Gastroesophageal sphincter (tissue), 4 donors: ENCODE measurements at regions not wholly inside any gene's neighbourhood (a gene's known extent, or its start where the extent isn't known, plus 50 kb on each side); places are given as distances from the start of the nearest gene placed in this dataset.
"Not testable (repeated sequence)": the region's sequence is repeated elsewhere in the genome, so short reads cannot be mapped to it uniquely, and the experiment has no call there.

Experiments used
- ATAC-seq: fragments of 150-250 bp; one replicate; pipeline ENCODE4 v1.9.1; 2016; ENCODE audit warnings: mild to moderate bottlenecking, moderate library complexity
- H3K27ac ChIP-seq, 4 donors: fragments of 200-600 bp; sonication (generic) in 3 of 4; 1 replicate in 3 of 4; 2 replicates in 1 of 4; pipeline ENCODE4 v1.5.1; 2016 to 2019
- H3K27me3 ChIP-seq: fragments of 200-600 bp; sonication (generic); one replicate; pipeline ENCODE4 v1.5.1; 2019
- H3K36me3 ChIP-seq, 2 donors: fragments of 200-600 bp; sonication (generic); one replicate each; pipeline ENCODE4 v1.5.1; 2019; ENCODE audit warnings: control low read depth in 1 of 2
- H3K4me1 ChIP-seq, 3 donors: fragments of 200-600 bp; sonication (generic); 1 replicate in 2 of 3; 2 replicates in 1 of 3; pipeline ENCODE4 v1.5.1; 2016 to 2019; ENCODE audit warnings: control low read depth in 2 of 3
- H3K4me3 ChIP-seq, 2 donors: fragments of 200-600 bp; sonication (generic); one replicate each; pipeline ENCODE4 v1.5.1; 2019; ENCODE audit warnings: mild to moderate bottlenecking in 1 of 2, moderate library complexity in 1 of 2
- H3K9me3 ChIP-seq, 3 donors: fragments of 200-600 bp; sonication (generic); one replicate each; pipeline ENCODE4 v1.5.1; 2017 to 2019; ENCODE audit warnings: control low read depth in 2 of 3
- EP300 ChIP-seq: sonication (generic); formaldehyde crosslinking; IDR thresholded peaks from one replicate; pipeline ENCODE4 v1.6.1; 2017; ENCODE audit warnings: antibody characterized with exemption, mild to moderate bottlenecking
- POLR2A ChIP-seq, 2 donors: fragments of 450-650 bp; IDR thresholded peaks; one replicate each; pipeline ENCODE4 v1.6.1; 2017; ENCODE audit warnings: antibody characterized with exemption in 2 of 2, mild to moderate bottlenecking in 2 of 2, moderate library complexity in 1 of 2
- POLR2AphosphoS5 ChIP-seq: sonication (generic); formaldehyde crosslinking; IDR thresholded peaks from one replicate; pipeline ENCODE4 v1.6.1; 2017; ENCODE audit warnings: antibody characterized with exemption
- WGBS, 2 donors: methylation state at CpG; one replicate each; pipeline ENCODE4 v1.1.5; 2018; ENCODE audit warnings: low coverage in 1 of 2; 5-methylcytosine and 5-hydroxymethylcytosine counted together
- TF ChIP-seq, protein P1 (sequence below), 4 experiments: fragments of 200-600 bp in 2 of 4; fragments of 450-650 bp in 2 of 4; sonication (generic) in 1 of 4; IDR thresholded peaks; one replicate each; pipeline ENCODE4 v1.5.1; 2017 to 2019; ENCODE audit warnings: antibody characterized with exemption in 4 of 4, mild to moderate bottlenecking in 2 of 4, moderate library complexity in 2 of 4

GRCh38 chr12:96117460-96117859 is 76.7 kb upstream of the ELK3 start:
- peaks cover 0 to 9% (median 0%) of the 10 kb centered on the region in 3 donors for H3K4me1 ChIP-seq
- TF ChIP-seq POLR2A (IDR thresholded peaks at IDR 0.05) (no peak), EP300 (no peak), POLR2AphosphoS5 (no peak)
- TF ChIP-seq, protein P1, sequence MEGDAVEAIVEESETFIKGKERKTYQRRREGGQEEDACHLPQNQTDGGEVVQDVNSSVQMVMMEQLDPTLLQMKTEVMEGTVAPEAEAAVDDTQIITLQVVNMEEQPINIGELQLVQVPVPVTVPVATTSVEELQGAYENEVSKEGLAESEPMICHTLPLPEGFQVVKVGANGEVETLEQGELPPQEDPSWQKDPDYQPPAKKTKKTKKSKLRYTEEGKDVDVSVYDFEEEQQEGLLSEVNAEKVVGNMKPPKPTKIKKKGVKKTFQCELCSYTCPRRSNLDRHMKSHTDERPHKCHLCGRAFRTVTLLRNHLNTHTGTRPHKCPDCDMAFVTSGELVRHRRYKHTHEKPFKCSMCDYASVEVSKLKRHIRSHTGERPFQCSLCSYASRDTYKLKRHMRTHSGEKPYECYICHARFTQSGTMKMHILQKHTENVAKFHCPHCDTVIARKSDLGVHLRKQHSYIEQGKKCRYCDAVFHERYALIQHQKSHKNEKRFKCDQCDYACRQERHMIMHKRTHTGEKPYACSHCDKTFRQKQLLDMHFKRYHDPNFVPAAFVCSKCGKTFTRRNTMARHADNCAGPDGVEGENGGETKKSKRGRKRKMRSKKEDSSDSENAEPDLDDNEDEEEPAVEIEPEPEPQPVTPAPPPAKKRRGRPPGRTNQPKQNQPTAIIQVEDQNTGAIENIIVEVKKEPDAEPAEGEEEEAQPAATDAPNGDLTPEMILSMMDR (IDR thresholded peaks at IDR 0.05), result no peak
- H3K4me3 ChIP-seq, result no peak overlapping the region
- no peaks in the 10 kb centered on the region for H3K36me3 ChIP-seq
- no peak for ATAC-seq
- H3K27ac ChIP-seq, result no peak overlapping the region
- H3K9me3 ChIP-seq, result no peaks in the 10 kb centered on the region
- peaks cover 7% of the 10 kb centered on the region for H3K27me3 ChIP-seq
- WGBS, 2 donors, result 20 to 25% methylated on average over 2 to 3 of the region's 3 CpGs

- 60 to 62% methylated on average over 3 to 4 of the region's 4 CpGs for WGBS, 2 donors
- no peak for ATAC-seq
These were observed 73.6 kb upstream of the ELK3 start for GRCh38 chr12:96120359-96121100.

DNA sequence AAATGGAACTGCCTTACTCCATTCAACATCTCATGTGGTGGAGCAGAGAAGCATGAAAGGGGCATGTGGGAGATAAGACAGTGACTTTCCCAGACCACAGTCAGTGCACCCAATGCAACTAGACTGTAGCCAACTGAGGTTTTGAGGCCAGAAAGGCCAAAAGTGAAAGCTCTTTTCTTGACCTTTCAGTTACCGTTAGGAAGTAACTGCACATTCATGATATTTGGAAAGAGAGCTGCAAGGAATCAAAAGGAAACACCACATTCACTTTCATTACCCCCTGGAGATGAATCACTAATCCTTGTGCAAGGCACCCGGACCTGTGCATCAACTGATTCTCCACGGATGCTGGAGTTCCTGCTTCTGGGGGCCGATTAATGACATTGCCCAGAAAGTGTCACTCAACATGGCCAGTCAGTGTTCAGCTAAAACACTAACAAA is 72.9 kb upstream of the ELK3 start:
- no peaks in the 10 kb centered on the region for H3K9me3 ChIP-seq
- H3K27ac ChIP-seq, result no peak overlapping the region
- peaks cover 7% of the 10 kb centered on the region for H3K27me3 ChIP-seq
- no peak for ATAC-seq
- peaks cover 0 to 9% (median 0%) of the 10 kb centered on the region in 3 donors for H3K4me1 ChIP-seq
- H3K36me3 ChIP-seq, result no peaks in the 10 kb centered on the region
- WGBS, 2 donors, result 36% methylated on average over 2 of the region's 4 CpGs; no CpG with 5 or more reads in 1 of the 2 donors
- H3K4me3 ChIP-seq, result no peak overlapping the region
- TF ChIP-seq POLR2AphosphoS5, result no peak
- TF ChIP-seq EP300, result no peak
- no peak for TF ChIP-seq POLR2A (IDR thresholded peaks at IDR 0.05)
- TF ChIP-seq, protein P1 (IDR thresholded peaks at IDR 0.05), result no peak

More at GRCh38 chr12:96120359-96121100, 73.6 kb upstream of the ELK3 start:
- Histone ChIP-seq H3K4me3 (no peak overlapping the region), H3K27me3 (peaks cover 7% of the 10 kb centered on the region), H3K9me3 (no peaks in the 10 kb centered on the region), H3K36me3 (no peaks in the 10 kb centered on the region), H3K4me1 (peaks cover 0 to 9% (median 0%) of the 10 kb centered on the region in 3 donors), H3K27ac (no peak overlapping the region)
- TF ChIP-seq POLR2A (IDR thresholded peaks at IDR 0.05), result no peak
- TF ChIP-seq EP300, result no peak
- TF ChIP-seq POLR2AphosphoS5, result no peak

DNA sequence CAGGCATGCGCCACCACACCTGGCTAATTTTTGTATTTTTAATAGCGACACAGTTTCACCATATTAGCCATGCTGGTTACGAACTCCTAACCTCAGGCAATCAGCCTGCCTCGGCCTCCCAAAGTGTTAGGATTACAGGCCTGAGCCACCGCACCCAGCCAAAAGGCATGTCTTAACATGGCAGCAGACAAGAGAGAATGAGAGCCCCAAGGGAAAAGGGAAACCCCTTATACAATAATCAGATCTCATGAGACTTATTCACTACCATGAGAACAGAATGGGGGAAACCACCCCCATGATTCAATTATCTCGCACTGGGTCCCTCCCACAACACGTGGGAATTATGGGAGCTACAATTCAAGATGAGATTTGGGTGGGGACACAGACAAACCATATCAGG is 65.9 kb upstream of the ELK3 start:
- not testable (repeated sequence) for H3K4me3 ChIP-seq, H3K9me3 ChIP-seq, H3K4me1 ChIP-seq, ATAC-seq, H3K36me3 ChIP-seq, H3K27me3 ChIP-seq, H3K27ac ChIP-seq
- 88% methylated on average over 3 of the region's 7 CpGs; no CpG with 5 or more reads in 1 of the 2 donors for WGBS, 2 donors

- Histone ChIP-seq H3K36me3 (no peaks in the 10 kb centered on the region), H3K27me3 (peaks cover 6% of the 10 kb centered on the region), H3K9me3 (no peaks in the 10 kb centered on the region), H3K4me3 (no peak overlapping the region), H3K27ac (no peak overlapping the region), H3K4me1 (no peaks in the 10 kb centered on the region)
- 60 to 81% methylated on average over 6 to 14 of the region's 15 CpGs for WGBS, 2 donors
- no peak for ATAC-seq
- no peak for TF ChIP-seq POLR2AphosphoS5
- TF ChIP-seq, protein P1 (IDR thresholded peaks at IDR 0.05), result no peak
- no peak for TF ChIP-seq POLR2A (IDR thresholded peaks at IDR 0.05)
- no peak for TF ChIP-seq EP300
These were observed 63.6 kb upstream of the ELK3 start for GRCh38 chr12:96130396-96131059.
